RCC 7860 (cell line): ENCODE measurements at regions not wholly inside any gene's neighbourhood (a gene's known extent, or its start where the extent isn't known, plus 50 kb on each side); places are given as distances from the start of the nearest gene placed in this dataset.

Source experiments
- DNase-seq: peaks from one replicate; pipeline ENCODE4 v3.0.0-alpha.2; 2015; ENCODE audit warnings: low spot score
- FAIRE-seq: peaks from 2 replicates; lab custom pipeline; 2012; peaks lifted over from hg19 to GRCh38; lab: Jason Lieb, UNC

- DNase-seq (no peak), FAIRE-seq (no peak)
Observed at GRCh38 chr15:98138910-98139309, 178.4 kb downstream of the ARRDC4 start.

- FAIRE-seq (no peak), DNase-seq (no peak)
Observed at GRCh38 chr15:98139337-98139736, 178.8 kb downstream of the ARRDC4 start.

GRCh38 chr15:98142572-98142971, 182.1 kb downstream of the ARRDC4 start:
- DNase-seq (no peak), FAIRE-seq (no peak)

DNA sequence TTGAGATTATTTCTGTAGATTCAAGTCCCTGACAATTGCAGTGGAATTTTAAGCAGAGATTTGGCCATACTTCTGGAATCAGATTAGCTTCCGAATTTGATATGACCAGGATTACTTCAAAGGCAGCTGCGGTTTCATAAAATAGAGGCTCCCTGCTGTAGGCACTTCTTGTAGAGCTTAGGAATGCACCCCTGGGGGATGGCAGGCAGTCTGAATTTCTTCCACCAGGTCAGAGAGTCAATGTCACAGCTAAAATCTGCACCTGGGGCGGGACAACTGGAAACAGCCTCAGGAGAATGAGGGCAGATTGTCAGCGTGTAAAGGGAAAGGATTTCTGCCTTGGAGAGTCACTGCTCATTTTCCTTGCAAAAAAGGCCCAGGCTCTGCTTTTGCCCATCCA, 182.6 kb downstream of the ARRDC4 start:
- DNase-seq (no peak), FAIRE-seq (no peak)

- FAIRE-seq, result no peak
Observed at GRCh38 chr15:98144388-98144787, 183.9 kb downstream of the ARRDC4 start.

GRCh38 chr15:98146031-98146820, 185.7 kb downstream of the ARRDC4 start:
- FAIRE-seq, result no peak
- no peak for DNase-seq

More at GRCh38 chr15:98144388-98144787, 183.9 kb downstream of the ARRDC4 start:
- DNase-seq, result no peak

DNA sequence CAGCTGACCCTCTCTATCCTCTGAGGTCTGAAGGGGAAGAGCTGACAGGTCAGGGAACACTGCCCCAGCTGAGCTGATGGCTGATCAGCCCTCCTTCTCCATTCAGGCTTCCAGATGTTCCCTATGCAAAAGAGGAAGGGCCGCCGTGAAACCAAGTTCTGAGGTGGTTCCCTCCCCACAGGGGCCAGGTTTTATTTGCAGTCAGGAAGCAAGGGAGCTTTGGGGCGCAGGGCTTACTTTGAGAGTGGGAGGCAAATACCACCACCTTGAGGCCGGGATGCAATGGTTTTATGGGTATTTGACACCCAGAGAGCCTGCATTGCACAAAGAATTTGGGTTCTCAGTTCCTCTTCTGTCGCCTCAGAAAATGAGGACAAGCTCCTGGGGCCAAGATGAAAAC, 186.9 kb downstream of the ARRDC4 start:
- DNase-seq (no peak), FAIRE-seq (no peak)

DNA sequence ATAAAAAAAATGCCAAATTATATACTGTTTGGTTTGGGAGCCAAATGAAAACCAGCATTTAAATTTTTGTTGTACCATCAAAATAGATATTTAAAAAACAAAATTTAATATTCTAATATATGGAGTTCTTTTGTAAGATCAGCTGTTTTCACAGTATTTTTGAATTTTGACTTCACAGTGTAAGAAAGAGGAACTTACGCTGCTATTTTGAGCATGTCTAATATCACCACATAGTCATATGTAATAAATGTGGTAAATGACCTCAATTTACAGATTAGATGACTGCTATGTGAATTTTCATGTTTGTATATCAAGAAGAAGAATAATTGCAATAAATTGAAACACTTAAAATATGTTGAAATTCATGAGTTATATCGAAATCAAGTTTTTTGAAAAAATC, 189.6 kb downstream of the ARRDC4 start:
- FAIRE-seq, result no peak
- no peak for DNase-seq

DNA sequence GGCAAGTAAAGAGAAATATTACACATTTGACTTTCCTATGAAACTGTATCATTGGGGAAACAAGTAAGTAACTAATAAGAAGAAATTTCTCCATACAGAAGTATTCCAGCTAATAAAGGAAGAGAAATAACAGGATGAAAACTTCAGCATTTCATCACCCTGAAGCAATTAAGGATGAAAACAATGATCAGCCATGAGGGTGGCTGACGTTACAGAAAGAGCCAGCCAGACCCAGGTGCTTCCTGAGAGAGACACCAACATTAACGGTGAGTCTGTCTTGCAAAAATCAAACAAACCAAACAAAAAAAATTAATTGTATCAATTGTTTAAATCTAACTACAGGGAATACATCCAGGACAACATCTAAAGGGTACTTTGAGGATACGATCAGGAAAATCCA, 190.0 kb downstream of the ARRDC4 start:
- no peak for FAIRE-seq
- DNase-seq, result no peak

GRCh38 chr15:98151096-98151495, 190.6 kb downstream of the ARRDC4 start:
- FAIRE-seq, result no peak

DNA sequence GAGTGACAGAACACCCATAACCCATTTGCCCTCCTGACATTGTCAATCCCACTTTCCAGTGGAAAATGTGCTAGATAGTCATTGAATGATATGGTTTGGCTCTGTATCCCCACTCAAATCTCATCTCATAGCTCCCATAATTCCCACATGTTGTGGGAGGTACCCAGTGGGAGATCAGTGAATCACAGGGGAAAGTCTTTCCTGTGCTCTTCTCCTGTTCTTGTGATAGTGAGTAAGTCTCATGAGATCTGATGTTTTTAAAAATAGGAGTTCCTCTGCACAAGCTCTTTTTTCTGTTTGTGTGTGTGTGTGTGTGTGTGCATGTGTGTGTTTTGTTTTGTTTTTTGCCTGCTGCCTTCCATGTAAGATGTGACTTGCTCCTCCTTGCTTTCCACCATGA, 191.7 kb downstream of the ARRDC4 start:
- FAIRE-seq, result no peak
- no peak for DNase-seq

More at GRCh38 chr15:98151096-98151495, 190.6 kb downstream of the ARRDC4 start:
- DNase-seq, result no peak

DNA sequence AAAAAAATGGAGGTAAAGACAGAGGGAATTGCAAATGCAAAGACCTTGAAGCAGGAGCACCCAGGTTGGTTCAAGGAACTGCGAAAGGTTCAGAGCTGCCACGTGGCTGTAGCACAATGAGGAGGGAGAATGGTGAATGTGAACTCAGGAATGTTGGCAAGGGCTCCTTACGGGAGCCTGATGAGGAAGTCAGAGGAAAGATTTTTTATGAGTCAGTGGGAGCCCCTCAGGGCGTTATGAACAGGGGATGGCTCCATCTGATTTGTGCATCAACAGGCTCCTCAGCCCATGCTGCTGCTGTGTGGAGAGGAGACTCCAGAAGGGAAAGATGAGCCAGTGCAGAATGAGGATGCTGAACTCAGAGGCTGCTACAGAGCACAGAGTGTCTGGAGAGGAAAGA, 194.4 kb downstream of the ARRDC4 start:
- FAIRE-seq (no peak), DNase-seq (peak; percentile 9)

GRCh38 chr15:98155356-98155755, 194.9 kb downstream of the ARRDC4 start:
- FAIRE-seq (no peak), DNase-seq (no peak)

DNA sequence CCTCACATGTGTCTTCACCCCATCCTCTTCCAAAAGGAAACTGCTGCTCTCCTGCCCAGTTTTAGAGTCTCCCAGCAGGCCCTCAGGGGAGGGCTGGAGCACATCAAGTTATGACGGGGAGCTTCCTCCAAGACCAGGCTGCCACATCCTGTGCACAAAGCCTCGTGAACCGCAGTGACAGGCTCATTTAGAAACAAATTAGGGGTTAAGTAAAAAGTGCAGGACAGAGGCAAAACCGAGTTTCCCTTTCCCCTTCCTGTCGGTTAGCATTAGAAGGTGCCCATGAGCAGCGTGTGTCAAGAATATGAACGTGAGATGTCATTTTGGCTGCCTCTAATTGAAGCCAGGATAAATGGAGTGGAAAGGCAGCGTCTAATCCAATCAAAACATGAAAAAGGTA, 199.7 kb downstream of the ARRDC4 start:
- DNase-seq (no peak), FAIRE-seq (no peak)

GRCh38 chr15:98163319-98164045, 203.0 kb downstream of the ARRDC4 start:
- DNase-seq, result no peak

DNA sequence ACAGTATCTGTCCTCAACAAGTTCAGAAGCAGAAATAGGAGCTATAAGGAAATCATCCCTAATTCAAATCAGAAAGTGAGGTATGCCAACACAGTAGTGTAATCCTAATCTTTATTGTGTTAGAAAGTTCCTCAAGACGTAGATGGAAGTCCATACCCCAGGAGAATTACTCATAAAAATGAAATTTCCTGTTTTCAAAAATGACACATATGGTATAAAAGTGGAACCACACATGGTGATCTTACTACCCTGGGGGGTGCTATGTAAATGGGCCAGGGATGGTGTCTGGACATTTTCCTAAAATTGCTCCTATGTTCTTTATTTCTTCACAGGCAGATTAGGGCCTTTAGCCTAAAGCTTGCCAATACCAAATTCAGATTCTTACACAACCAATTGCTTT, 204.1 kb downstream of the ARRDC4 start:
- DNase-seq (no peak), FAIRE-seq (no peak)

More at GRCh38 chr15:98163319-98164045, 203.0 kb downstream of the ARRDC4 start:
- FAIRE-seq, result no peak

DNA sequence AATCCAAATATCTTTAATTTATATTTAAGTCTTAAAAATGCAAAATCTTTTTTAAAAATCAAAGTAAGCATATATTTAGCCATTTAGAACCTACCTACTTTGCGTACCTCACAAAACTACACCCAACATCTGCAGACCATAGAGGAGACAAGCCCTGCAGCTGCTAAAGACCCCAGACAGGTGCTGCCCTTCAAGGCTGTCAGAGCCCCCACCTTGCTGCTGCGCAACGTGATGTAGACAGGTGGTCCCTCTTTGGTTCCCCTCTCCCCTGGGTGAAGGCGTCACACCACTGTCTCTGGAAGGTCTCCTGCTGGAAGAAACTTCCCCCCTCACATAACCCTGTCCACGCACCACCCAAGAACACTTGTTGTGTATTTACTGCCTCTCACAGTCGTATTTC, 204.5 kb downstream of the ARRDC4 start:
- FAIRE-seq, result no peak

GRCh38 chr15:98167722-98168268, 207.3 kb downstream of the ARRDC4 start:
- FAIRE-seq, result no peak
- no peak for DNase-seq

More for the DNA sequence above, 204.5 kb downstream of the ARRDC4 start:
- DNase-seq, result no peak

GRCh38 chr15:98169551-98169950, 209.0 kb downstream of the ARRDC4 start:
- FAIRE-seq (no peak), DNase-seq (no peak)

- DNase-seq, result no peak
- no peak for FAIRE-seq
Observed at GRCh38 chr15:98174286-98174685, 213.8 kb downstream of the ARRDC4 start.

- FAIRE-seq, result no peak
- DNase-seq, result no peak
Observed at GRCh38 chr15:98174841-98175240, 214.3 kb downstream of the ARRDC4 start.
